OCI-M1 (cell line): ENCODE measurements at regions not wholly inside any gene's neighbourhood (a gene's known extent, or its start where the extent isn't known, plus 50 kb on each side); places are given as distances from the start of the nearest gene placed in this dataset.
A peak's percentile ranks its signal among the peaks of the same experiment; 100 is the strongest.

Experiments
- DNase-seq: peaks from one replicate; lab custom pipeline; 2025; lab: John Stamatoyannopoulos, UW

GRCh38 chr2:42872721-42873120, 80.3 kb upstream of the HAAO start:
- DNase-seq: peak; percentile 52

- no peak for DNase-seq
These were observed 79.0 kb upstream of the HAAO start for GRCh38 chr2:42871372-42871771.

DNA sequence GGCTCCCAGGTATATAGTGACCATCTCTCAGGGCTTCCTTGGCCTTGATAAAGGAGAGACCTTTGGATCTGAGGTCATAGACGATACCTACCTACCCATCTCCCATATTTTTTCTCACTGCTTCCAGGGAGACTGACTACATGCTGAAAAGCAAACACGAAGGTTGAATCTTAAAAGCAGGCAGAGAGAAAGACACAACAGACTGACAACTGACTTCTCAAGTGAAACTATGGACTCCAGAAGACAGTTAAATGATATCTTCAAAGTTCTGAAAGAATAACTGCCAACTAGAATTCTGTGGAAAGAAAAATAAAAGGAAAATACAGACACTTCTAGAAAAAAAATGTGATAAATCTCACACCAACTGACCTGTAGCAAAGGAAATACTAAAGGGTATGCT, 76.5 kb upstream of the HAAO start:
- peak; percentile 38 for DNase-seq

- DNase-seq: no peak
These were observed 75.7 kb upstream of the HAAO start for GRCh38 chr2:42868096-42868495.

GRCh38 chr2:42867093-42868065, 75.0 kb upstream of the HAAO start:
- no peak for DNase-seq

GRCh38 chr2:42865884-42866881, 73.8 kb upstream of the HAAO start:
- no peak for DNase-seq

DNA sequence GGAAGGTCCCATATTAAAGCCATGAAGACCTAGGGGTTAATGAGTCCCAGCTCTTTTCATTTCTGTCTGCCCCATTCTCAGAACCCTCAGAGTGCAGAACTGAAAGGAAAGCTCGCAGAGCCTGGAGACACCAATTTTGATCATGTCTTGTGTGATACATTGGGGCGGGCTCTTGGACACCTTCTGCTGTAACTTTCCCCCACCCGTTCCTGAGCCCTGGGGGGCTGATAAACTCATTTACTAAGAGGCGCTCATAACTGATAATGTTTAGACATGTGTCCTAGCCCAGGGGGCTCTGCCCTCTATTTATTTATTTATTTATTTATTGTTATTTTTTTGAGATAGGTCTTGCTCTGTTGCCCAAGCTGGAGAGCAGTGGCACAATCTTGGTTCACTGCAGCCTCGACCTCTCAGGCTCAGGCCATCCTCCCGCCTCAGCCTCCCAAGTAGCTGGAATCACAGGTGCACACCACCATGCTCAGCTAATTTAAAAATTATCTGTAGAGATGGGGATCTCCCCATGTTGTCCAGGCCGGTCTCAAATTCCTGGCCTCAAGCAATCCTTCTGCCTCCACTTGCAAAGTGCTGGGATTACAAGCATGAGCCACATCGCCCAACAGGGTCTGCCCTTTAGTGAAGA, 72.4 kb upstream of the HAAO start:
- DNase-seq: no peak

GRCh38 chr2:42864222-42864621, 71.8 kb upstream of the HAAO start:
- DNase-seq: no peak

DNA sequence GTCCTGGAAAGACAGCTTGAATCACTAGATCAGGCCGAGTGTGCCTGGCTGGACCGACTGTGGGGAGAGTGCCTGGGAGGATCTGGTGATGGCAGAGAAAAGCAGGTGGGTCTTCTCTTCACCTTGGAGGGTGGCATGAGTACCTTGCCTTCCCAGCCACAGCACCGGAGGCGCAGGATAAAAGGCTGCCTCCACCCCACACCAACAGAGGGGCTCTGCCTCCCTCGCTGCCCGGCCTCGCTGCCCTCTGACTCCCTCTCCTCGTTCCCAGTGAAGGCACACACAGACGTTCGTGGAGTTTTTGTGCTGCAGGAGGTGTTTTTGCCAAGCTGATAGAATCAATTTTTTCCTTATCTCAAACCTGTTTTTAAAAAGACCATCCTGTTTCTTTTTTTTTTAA, 71.4 kb upstream of the HAAO start:
- no peak for DNase-seq

- no peak for DNase-seq
These were observed 70.9 kb upstream of the HAAO start for GRCh38 chr2:42863320-42863719.

DNA sequence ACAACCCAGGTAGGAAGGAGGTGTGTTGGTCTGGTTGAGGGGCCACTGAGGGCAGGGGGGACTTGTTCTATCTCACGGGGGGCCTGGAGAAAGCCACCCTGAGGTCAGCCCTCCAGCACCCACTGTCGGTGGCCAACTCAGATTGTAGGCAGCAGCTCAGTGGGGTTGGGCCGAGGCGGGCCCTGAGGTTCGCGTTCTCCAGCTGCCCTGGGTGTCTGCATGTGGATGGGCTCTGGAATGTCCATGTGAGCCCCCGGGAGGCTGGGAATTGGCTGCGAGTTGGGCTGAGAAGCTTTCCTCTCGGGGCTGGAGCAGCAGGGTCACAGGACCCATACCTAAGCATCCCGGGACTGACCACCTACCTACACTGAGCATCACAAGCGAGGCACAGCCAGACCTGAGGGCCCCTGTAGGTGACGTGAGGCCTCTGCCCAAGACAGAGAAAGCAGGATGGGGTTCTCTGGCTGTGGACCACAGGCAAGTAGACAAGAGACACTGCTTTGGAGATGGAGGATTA, 70.3 kb upstream of the HAAO start:
- no peak for DNase-seq

- DNase-seq: no peak
These were observed 68.9 kb upstream of the HAAO start for GRCh38 chr2:42861321-42861720.

- no peak for DNase-seq
These were observed 68.1 kb upstream of the HAAO start for GRCh38 chr2:42860319-42861094.

- no peak for DNase-seq
These were observed 67.4 kb upstream of the HAAO start for GRCh38 chr2:42859791-42860190.

DNA sequence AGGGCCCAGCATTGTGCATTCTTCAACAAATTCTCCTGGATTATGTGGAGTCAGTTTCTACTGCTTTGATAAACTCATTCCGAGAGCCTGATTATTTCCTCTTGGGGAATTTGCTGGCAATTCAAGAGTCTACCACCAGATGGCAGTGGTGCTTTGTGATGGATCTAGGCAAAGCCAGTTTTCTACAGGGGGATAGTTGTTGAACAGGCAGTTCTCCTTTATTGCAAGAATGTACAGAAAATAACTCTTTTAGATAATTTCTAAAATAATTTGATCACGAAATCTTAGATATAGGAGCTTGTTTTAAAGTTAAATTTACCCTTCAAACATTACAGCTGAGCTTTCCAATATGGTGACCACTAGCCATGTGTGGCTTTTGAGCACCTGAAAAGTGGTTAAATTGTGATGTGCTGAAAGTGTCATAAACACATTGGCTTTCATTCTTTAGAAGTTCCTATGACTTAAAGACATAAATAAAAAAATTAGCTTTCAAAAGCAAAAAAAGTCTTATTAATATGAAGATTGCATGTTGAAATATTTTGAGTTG, 66.7 kb upstream of the HAAO start:
- peak; percentile 92 for DNase-seq

- no peak for DNase-seq
These were observed 66.0 kb upstream of the HAAO start for GRCh38 chr2:42858140-42859005.

DNA sequence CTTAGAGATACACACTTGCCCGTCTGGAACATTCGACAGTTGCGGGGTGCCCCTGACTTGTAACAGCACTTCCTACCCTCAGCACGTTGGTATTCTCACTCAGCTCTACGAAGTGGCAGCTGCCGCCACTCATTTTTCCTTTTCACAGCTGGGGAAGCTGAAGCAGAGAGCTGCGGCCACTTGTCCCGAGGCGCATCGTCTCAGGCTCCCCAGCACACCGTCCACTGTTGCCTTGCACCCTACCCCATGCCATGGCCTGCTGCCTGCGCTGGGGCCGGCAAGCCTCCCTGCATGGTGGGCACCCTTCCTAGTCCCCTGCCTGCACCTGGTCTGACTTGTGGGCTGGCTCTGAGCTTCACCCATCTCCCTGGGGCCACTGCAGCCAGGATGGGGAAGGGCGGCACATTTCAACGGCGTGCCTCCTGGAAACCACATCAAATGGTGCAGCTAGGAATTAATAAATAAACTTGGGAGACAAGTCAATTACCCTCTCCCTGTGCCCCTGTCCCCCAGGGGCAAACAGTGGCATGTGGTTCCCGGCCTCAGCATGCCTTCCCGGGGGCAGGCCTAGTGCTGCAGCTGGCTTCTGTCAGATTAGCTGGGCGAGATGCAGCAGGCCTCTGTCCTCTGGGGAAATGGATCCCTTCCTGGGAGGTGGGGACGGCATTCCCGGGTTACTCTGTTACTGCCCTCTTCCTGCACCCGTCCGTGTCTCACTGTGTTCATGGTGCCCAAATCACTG, 64.7 kb upstream of the HAAO start:
- DNase-seq: no peak

GRCh38 chr2:42856106-42856860, 63.9 kb upstream of the HAAO start:
- DNase-seq: no peak
